CD4-positive, alpha-beta T cell (primary cell): ENCODE measurements at regions not wholly inside any gene's neighbourhood (a gene's known extent, or its start where the extent isn't known, plus 50 kb on each side); places are given as distances from the start of the nearest gene placed in this dataset.

Experiments
- ATAC-seq: fragments of 200-7000 bp; cut with Tn5 transposase; one replicate; pipeline ENCODE4 v1.10.0; 2022; ENCODE audit warnings: mild to moderate bottlenecking; ENCODE audit not compliant: poor library complexity
- CTCF ChIA-PET: fragments of 350-600 bp; sonication (Branson Sonifier 250); formaldehyde crosslinking; loops from one replicate; lab custom pipeline; 2021; ENCODE audit warnings: antibody characterized with exemption, inconsistent platforms; lab: Charles Lee
- POLR2A ChIA-PET: fragments of 350-600 bp; sonication (Branson Sonifier 250); formaldehyde crosslinking; loops from one replicate; lab custom pipeline; 2021; ENCODE audit warnings: antibody characterized with exemption, inconsistent platforms; lab: Charles Lee
- DNase-seq, 14 experiments: peaks; one replicate each; pipeline ENCODE4 v3.0.0-alpha.2; 2013 to 2020; ENCODE audit warnings: mixed read lengths in 2 of 14
- H3K27ac ChIP-seq, 2 donors: one replicate each; pipeline versions ENCODE4 v1.5.1 to v1.7.0; 2013; ENCODE audit warnings: low read length in 2 of 2, low read depth in 1 of 2, mild to moderate bottlenecking in 1 of 2
- H3K27me3 ChIP-seq, 2 experiments: 1 replicate in 1 of 2; 2 replicates in 1 of 2; pipeline versions ENCODE4 v1.6.1 to v1.7.0; 2013; ENCODE audit warnings: low read length in 2 of 2, control low read depth in 1 of 2, mild to moderate bottlenecking in 1 of 2, moderate library complexity in 1 of 2; ENCODE audit not compliant: insufficient read depth in 2 of 2, control insufficient read depth in 1 of 2
- H3K36me3 ChIP-seq: one replicate; pipeline ENCODE4 v1.6.1; 2013; ENCODE audit warnings: low read length, control low read depth; ENCODE audit not compliant: insufficient read depth
- H3K4me1 ChIP-seq: one replicate; pipeline ENCODE4 v1.6.1; 2013; ENCODE audit warnings: low read length, control low read depth; ENCODE audit not compliant: insufficient read depth
- H3K4me3 ChIP-seq: one replicate; pipeline ENCODE4 v1.5.1; 2013; ENCODE audit warnings: mild to moderate bottlenecking, low read length, moderate library complexity
- H3K9me3 ChIP-seq, 2 experiments: 1 replicate in 1 of 2; 2 replicates in 1 of 2; pipeline versions ENCODE4 v1.6.1 to v1.7.0; 2013; ENCODE audit warnings: low read length in 2 of 2, mild to moderate bottlenecking in 2 of 2, control low read depth in 1 of 2, moderate library complexity in 1 of 2; ENCODE audit not compliant: control insufficient read depth in 1 of 2, insufficient read depth in 1 of 2
- H3K27ac Mint-ChIP-seq: one replicate; pipeline ENCODE4 v1.8.0; 2020; ENCODE audit warnings: mixed read lengths
- H3K27me3 Mint-ChIP-seq: one replicate; pipeline ENCODE4 v1.8.0; 2021; ENCODE audit warnings: mixed read lengths
- H3K36me3 Mint-ChIP-seq: one replicate; pipeline ENCODE4 v1.8.0; 2021; ENCODE audit warnings: low read depth, mixed read lengths
- H3K4me1 Mint-ChIP-seq: one replicate; pipeline ENCODE4 v1.8.0; 2021; ENCODE audit warnings: low read depth, mixed read lengths
- H3K4me3 Mint-ChIP-seq: one replicate; pipeline ENCODE4 v1.8.0; 2020; ENCODE audit warnings: mild to moderate bottlenecking, mixed read lengths
- H3K9me3 Mint-ChIP-seq: one replicate; pipeline ENCODE4 v1.8.0; 2020; ENCODE audit warnings: mixed read lengths
- intact Hi-C, 2 experiments: fragments of 100-400 bp; cut with DNase I in 1 of 2; cut with micrococcal nuclease in 1 of 2; formaldehyde crosslinking; loops; one replicate each; pipeline versions ENCODE4 v1.15.1 to v1.9.0; 2023 to 2025; cut with DNase I, micrococcal nuclease
- TF ChIP-seq, protein P1 (sequence below): fragments of 200-600 bp; IDR thresholded peaks from one replicate; pipeline ENCODE4 v1.8.0; 2022; ENCODE audit warnings: antibody characterized with exemption, mild to moderate bottlenecking

DNA sequence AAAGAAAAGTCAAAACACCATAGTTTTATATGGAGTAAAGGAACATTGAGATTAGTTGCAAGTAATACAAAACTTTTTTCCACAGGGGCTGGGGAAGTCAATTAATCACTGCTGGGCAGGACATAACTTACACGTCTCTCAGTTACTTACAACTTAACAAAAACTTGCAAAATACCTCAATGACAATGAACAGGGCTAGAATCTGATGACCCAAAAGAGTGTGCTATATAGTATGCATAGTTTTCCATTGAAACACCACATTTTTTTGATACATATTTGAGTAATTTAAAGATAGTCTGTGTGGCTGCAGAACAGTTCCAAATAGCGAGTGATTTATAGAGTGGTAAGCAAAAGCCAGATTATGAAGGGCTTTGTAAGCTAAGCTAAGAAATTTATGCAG lies 172.3 kb upstream of the TRPC5 start:
- Histone ChIP-seq H3K27ac (no peak overlapping the region), H3K36me3 (no peaks in the 10 kb centered on the region), H3K4me1 (no peaks in the 10 kb centered on the region), H3K4me3 (no peak overlapping the region), H3K27me3 (no peaks in the 10 kb centered on the region), H3K9me3 (no peaks in the 10 kb centered on the region)
- ATAC-seq, result no peak
- CTCF ChIA-PET, result interaction anchor here (1.7 kb wide), 1 partner anchor 10 kb away, joined by 5 read pairs; no protein-coding TSS in a partner anchor
- no peaks in the 10 kb centered on the region for H3K9me3 Mint-ChIP-seq
- POLR2A ChIA-PET, result no interaction called here
- no peak overlapping the region for H3K27ac Mint-ChIP-seq
- H3K4me3 Mint-ChIP-seq, result no peak overlapping the region
- H3K27me3 Mint-ChIP-seq, result no peaks in the 10 kb centered on the region
- no peak for DNase-seq
- H3K4me1 Mint-ChIP-seq, result no peaks in the 10 kb centered on the region
- intact Hi-C loops, result no loop called here
- H3K36me3 Mint-ChIP-seq, result no peaks in the 10 kb centered on the region
- TF ChIP-seq, protein P1, sequence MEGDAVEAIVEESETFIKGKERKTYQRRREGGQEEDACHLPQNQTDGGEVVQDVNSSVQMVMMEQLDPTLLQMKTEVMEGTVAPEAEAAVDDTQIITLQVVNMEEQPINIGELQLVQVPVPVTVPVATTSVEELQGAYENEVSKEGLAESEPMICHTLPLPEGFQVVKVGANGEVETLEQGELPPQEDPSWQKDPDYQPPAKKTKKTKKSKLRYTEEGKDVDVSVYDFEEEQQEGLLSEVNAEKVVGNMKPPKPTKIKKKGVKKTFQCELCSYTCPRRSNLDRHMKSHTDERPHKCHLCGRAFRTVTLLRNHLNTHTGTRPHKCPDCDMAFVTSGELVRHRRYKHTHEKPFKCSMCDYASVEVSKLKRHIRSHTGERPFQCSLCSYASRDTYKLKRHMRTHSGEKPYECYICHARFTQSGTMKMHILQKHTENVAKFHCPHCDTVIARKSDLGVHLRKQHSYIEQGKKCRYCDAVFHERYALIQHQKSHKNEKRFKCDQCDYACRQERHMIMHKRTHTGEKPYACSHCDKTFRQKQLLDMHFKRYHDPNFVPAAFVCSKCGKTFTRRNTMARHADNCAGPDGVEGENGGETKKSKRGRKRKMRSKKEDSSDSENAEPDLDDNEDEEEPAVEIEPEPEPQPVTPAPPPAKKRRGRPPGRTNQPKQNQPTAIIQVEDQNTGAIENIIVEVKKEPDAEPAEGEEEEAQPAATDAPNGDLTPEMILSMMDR, result no peak

DNA sequence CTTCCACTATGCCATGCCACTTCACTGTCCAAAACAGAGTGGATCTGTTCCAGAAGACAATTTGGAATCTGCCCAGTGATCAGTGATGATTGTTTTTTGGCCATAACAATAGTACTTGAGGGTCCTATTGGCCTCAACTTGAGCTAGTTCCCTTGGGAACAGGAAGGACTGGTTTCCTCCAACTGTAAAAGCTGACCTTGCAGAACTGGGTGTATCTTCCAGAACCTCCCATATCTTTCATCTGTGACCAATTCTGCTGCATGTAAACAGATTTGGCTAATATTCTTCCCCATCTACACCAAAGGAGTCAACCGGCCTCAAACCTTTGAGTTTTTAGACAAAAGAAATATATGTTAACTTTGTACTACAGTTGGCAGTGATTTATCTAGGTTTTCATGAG lies 165.1 kb upstream of the TRPC5 start:
- POLR2A ChIA-PET, result no interaction called here
- Histone ChIP-seq H3K4me1 (no peaks in the 10 kb centered on the region), H3K27me3 (no peaks in the 10 kb centered on the region), H3K27ac (no peak overlapping the region), H3K36me3 (no peaks in the 10 kb centered on the region), H3K4me3 (no peak overlapping the region), H3K9me3 (no peaks in the 10 kb centered on the region)
- H3K9me3 Mint-ChIP-seq, result peaks cover 2% of the 10 kb centered on the region
- no peak for DNase-seq
- no peak overlapping the region for H3K4me3 Mint-ChIP-seq
- CTCF ChIA-PET, result no interaction called here
- no peak overlapping the region for H3K27ac Mint-ChIP-seq
- no peaks in the 10 kb centered on the region for H3K36me3 Mint-ChIP-seq
- ATAC-seq, result no peak
- TF ChIP-seq, protein P1, result no peak
- H3K27me3 Mint-ChIP-seq, result no peaks in the 10 kb centered on the region
- H3K4me1 Mint-ChIP-seq, result no peaks in the 10 kb centered on the region
- intact Hi-C loops, result no loop called here

DNA sequence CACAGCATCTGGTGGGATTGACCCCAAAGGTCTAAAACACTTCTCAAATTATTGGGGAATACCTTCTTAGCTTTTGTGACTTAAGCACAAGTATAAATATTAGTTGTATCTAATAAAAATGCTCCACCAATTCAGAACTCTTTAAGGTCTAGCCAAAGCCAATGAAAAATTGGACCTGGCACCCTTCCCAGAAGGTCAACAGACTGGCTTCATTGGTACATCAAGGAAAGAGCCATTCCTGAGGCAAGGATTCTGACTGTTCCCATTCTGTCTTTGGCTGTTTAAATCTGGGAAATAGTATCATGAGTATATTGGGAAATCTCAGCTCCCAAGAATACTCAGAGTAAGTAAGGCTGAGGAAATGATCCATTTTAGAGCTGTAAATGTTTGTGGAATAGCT lies 153.0 kb upstream of the TRPC5 start:
- H3K27ac Mint-ChIP-seq, result no peak overlapping the region
- DNase-seq, result no peak
- no peak overlapping the region for H3K27ac ChIP-seq
- TF ChIP-seq, protein P1, result no peak
- no peaks in the 10 kb centered on the region for H3K27me3 Mint-ChIP-seq
- H3K9me3 Mint-ChIP-seq, result no peaks in the 10 kb centered on the region
- no peaks in the 10 kb centered on the region for H3K36me3 Mint-ChIP-seq
- H3K4me3 ChIP-seq, result no peak overlapping the region
- no peaks in the 10 kb centered on the region for H3K36me3 ChIP-seq
- no peaks in the 10 kb centered on the region for H3K4me1 ChIP-seq
- ATAC-seq, result no peak
- no peaks in the 10 kb centered on the region for H3K9me3 ChIP-seq
- ChIA-PET POLR2A (no interaction called here), CTCF (no interaction called here)
- intact Hi-C loops, result no loop called here
- H3K27me3 ChIP-seq, result no peaks in the 10 kb centered on the region
- no peak overlapping the region for H3K4me3 Mint-ChIP-seq
- H3K4me1 Mint-ChIP-seq, result no peaks in the 10 kb centered on the region
